Stimulated activated CD4-positive, alpha-beta T cell treated with anti-CD3 and anti-CD28 coated beads, Interleukin-12 subunit alpha, Interleukin-12 subunit beta, amount 100 ng/mL, for 24 hours (primary cell): ENCODE measurements at regions not wholly inside any gene's neighbourhood (a gene's known extent, or its start where the extent isn't known, plus 50 kb on each side); places are given as distances from the start of the nearest gene placed in this dataset.
A peak's percentile ranks its signal among the peaks of the same experiment; 100 is the strongest.
"Not testable (repeated sequence)": the region's sequence is repeated elsewhere in the genome, so short reads cannot be mapped to it uniquely, and the experiment has no call there.

ENCODE experiments used
- DNase-seq, 2 experiments: peaks; one replicate each; pipeline ENCODE4 v3.0.0-alpha.2; 2020; ENCODE audit warnings: low read depth in 2 of 2

GRCh38 chr15:96893159-96893906, 562.8 kb downstream of the NR2F2 start:
- peak in 1 of 2 experiments; percentile 0 for DNase-seq

DNA sequence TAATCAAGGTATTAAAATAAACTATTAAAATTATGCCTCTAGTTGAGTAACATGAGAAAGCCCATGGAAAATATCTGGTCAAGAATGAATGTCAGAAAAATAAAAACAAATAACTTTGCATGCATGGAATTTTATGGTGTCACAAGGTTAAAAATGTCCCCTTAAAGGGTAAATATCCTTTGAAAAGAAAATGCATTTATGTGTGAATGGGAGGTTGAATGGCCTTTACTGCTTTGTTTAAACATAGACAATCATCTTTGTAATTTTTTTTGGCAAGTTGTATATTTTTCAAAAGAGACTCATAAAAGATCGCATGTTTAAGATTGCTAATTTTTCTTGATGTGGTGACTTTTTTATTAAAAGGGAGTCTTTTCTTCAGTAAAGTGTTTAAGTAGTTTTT, 564.2 kb downstream of the NR2F2 start:
- DNase-seq: no peak

DNA sequence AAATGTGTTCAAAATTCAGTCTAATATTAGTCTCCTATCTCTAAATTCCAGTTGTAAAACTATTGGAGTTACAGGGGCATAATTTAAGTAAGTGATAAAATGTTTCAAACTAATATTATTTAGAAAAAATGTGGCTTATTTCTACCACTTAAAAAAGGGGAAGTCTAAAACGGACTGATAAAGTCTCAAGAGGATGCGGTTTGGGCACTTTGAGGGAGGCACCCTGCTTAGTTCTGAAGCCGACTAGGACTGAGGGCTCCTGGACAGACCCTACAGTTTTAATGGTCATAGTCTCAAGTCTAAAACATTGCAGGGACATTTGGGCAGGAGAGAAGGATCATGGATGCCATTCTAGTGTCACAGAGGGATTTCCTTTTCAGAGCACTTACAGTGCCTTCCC, 566.3 kb downstream of the NR2F2 start:
- DNase-seq: no peak

DNA sequence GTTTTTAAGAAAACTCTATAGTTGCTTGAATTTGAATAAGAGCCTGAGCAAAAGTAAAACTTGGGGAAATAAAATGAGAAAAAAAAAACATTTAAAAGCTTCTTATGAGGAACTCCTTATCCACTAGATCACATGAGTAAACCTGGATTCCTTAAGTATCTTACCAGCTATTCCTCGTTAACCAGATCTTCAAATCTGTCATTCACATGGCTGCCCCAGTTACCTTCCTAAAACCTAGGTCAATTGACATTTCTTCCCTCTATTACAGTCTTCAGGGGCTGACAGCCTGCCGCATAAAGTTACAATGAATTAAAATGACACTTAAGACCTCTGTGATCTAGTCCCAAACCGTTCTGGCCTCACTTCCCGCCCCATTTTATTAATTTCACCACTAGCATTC, 583.6 kb downstream of the NR2F2 start:
- no peak for DNase-seq

DNA sequence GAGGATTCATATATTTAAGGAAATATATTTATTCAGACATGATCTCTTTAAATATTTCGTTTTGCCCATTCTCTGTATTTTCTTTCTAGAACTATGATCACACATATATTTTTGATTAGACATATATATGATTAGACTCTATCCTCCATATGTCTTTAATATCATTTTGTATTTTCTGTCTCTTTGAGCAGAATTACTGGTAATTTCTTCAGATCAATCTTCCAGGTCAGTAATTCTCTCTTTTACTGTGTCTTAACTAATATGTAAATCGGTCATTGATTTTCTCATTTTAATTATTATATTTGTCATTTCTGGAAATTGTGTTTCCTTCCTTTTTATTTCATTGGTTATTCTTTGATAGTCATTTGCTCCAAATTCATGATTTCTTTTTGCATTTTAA, 586.2 kb downstream of the NR2F2 start:
- no peak for DNase-seq

- DNase-seq: no peak
Observed at GRCh38 chr15:96924570-96924969, 594.1 kb downstream of the NR2F2 start.

DNA sequence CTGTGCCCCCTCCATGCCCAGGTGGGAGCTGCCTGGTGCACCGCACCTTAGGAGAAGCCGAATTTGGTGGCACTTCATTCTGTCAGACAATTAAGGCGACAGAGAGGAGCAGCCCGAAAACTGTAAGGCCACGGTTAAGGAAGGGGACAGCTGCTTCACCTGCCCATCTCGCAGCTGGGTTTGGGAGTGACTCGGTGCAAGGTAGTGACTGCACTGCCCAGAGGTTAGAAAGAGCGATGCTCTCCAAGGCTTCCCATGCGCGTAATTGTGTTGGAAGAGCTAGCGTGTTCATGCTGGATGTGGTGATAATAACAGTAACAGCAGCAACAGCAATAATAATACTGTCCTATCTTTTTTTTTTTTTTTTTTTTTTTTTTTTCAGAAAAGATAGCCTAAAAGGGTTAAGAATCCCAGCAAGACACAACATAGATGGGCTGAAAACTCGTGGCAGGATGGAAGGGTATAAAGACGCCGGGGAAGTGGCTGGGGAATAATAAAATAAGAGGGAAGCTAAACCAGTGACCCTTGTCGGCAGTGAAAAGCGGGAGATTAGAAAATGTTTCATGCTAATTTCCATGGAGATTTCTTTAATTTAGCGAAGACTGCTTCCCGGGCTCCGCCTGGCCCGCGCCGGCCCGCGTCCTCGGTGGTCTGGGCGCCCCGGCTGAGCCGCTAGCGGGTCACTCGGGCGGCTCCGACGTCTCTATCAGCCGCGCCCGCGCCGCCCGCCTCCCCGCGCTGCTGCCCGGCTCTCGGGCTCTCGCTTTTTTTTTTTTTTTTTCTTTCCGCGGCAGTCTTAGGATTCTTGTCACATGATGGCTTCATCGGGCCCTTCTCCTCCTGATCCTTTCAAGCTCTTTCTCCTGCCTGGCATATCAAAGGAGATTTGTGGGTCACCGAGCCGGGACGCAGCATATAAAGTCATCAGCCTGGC, 617.1 kb downstream of the NR2F2 start:
- no peak for DNase-seq

- no peak for DNase-seq
Observed at GRCh38 chr15:96948981-96949380, 618.5 kb downstream of the NR2F2 start.

GRCh38 chr15:96958721-96959120, 628.2 kb downstream of the NR2F2 start:
- no peak for DNase-seq

DNA sequence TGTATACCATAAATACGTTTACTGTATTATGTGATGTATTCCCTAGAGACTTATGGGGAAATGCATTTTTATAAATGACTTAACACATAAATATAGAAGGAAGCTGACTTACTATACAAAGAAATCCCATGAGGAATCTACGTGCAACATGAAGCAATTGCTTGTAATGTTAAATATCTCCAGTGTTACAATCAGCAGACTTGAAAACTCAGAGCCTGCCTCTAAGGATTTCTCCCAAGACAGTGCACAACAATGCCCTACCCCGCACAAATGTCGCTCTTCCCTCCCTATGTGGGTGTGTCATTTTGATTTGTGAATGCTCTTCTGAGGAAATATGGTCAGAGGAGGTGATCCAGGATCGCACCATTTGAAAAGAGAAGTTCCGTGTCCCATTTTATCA, 629.0 kb downstream of the NR2F2 start:
- no peak for DNase-seq

GRCh38 chr15:96960711-96961480, 630.4 kb downstream of the NR2F2 start:
- DNase-seq: no peak

DNA sequence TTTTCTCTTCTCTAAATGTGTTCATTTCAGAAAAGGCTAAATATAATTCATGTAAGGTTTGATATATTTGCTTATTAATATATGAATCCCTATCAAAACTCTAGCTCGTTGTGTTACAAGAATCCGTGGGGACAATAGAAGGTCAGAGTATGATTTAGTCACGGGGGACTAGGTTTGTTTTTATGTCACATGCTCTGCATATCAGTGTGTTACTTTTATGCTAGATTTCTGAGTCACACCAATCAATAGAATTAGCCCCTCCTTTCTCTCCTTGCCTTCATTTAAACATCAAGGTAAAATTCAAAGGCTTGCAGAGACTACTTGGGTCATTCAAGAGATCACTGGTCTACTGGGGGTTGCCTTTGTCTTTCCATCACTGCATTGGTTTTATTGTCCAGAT, 636.1 kb downstream of the NR2F2 start:
- no peak for DNase-seq

DNA sequence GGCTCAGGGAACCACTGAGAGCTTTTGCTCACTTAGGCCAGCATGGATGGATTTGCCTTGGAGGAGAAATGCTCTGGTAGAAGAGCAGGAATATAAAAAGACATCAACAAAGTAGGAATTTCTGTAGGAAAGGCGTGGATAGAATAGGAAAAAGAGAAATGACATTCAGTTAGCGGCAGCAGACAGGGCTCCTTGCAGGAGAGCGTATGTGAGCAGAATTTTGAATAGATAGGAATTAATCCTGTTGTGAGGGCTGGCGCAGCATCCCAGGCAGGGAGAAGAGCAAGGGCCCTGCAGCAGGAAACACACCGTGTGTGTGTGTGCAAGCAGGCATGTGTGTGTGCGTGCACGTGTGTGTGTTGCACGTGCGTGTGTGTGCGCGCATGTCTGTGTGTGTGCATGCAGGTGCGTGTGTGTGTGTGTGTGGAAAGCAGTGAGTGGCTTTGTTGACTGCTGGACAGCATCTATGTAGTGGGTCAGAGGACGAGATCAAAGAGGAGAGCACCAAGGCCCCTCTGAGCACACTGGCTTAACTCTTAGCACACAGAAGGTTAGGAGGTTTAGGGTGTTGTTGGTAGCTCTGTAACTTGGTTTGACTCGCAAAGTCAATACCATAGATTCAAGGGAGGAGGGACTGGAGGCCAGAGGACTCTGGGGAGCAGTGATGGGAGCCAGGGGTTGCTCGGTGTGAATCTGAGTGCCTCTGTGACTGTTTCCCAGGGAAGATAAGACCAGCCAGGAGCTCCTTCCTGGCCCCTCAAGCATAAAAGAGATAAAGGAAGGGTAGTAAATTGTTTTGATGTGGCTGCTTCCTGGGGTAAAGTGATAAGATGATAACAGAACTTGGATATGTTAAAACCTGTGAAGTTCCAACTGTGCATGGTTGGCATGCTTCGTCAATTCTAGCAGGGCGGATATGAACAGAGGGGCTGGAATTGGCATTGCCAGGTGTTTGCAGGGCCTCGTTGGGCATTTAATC, 639.5 kb downstream of the NR2F2 start:
- DNase-seq: no peak

DNA sequence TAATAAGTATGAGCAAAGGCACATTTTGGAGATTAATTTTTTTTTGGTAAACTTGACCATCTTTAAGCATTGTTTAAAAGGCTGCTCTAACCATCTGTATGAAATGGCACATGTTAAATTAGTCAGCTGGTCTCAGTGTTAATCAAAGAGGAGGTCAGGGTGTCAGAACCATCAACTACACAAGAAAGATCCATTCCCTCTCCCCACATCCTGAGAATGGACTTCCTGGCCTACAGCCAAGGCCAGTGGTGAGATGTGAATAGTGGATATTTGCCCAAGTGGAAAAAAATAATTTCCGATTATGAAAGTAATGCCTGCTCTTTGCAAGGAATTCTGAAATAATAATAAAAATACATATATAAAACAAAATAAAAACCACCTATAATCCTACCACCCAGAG, 641.7 kb downstream of the NR2F2 start:
- no peak for DNase-seq

- DNase-seq: no peak
Observed at GRCh38 chr15:96974761-96975160, 644.3 kb downstream of the NR2F2 start.

- DNase-seq: no peak
Observed at GRCh38 chr15:96977886-96978285, 647.4 kb downstream of the NR2F2 start.

DNA sequence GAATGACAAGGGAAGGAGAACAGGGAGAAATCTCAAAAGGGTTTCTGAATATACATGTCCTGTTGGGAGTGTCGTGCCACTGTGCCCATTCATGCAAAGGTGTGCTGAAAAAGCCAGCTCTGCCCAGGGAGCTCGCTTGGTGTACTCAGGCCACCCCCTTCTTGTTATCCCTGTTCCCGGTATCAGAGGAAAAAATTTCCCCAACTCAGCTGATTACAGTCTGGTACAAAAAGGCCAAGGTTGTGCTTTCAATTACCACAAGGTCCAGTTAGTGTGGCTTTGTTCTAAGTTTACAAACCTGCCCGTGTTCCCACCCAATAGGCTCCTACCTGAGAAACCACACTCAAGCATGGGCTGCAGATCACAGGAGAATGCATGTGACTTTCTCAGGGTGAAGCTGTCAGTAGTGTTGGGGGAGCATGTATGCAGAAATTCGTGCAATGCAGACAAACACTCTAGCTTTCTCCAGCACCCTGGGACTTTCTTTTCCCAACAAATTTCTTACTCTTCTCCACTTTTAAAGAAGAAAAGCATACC, 648.5 kb downstream of the NR2F2 start:
- DNase-seq: no peak

GRCh38 chr15:96984121-96984671, 653.7 kb downstream of the NR2F2 start:
- DNase-seq: not testable (repeated sequence)

- no peak for DNase-seq
Observed at GRCh38 chr15:96992817-96993216, 662.3 kb downstream of the NR2F2 start.

DNA sequence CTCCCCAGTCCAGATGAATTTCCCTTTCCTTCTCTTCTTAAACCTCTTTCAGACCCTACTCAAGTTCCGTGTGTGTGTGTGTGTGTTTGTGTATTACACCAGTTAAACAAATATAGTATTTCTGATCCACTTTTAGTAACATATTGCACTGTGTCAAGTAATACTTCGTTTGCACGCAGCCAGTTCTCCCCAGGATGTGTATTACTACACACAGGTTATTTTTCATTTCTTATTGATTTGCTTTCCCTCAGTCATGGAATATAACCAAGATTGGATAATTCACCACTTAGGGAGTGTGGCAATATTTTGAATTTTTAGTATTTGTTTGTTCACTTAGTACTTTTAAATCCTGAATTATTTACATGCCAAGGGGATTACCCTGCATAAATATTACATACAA, 667.0 kb downstream of the NR2F2 start:
- DNase-seq: no peak
